ENCODE measurements at regions not wholly inside any gene's neighbourhood (a gene's known extent, or its start where the extent isn't known, plus 50 kb on each side); places are given as distances from the start of the nearest gene placed in this dataset.

GRCh38 chr18:39072970-39073369 is 1507.4 kb upstream of the CELF4 start:
- DNase-seq: no peak

GRCh38 chr18:39062426-39062825 is 1496.8 kb upstream of the CELF4 start:
- DNase-seq: no peak

GRCh38 chr18:39058386-39059000 is 1492.9 kb upstream of the CELF4 start:
- DNase-seq: no peak

- DNase-seq: no peak
These were observed 1491.9 kb upstream of the CELF4 start for GRCh38 chr18:39057423-39058064.

DNA sequence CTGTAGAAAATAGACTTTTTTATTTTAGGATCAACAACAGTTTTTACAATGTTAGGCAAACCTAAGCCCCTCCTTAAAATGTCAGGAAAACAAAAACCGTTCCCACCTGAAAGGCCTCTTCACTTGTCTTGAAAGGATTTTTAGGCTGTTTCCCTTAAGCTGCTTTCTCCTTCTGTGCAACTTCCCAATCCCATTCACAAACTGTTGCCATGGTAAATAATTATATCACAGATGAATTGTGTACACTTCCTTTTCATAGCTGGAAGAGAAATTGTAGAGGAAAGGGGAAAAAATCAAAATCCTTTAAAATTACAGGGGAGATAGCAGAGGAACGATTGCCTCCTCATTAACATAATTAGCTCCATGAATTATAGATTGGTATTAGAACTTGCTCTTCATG is 1488.0 kb upstream of the CELF4 start:
- DNase-seq: no peak

GRCh38 chr18:39051013-39051412 is 1485.4 kb upstream of the CELF4 start:
- no peak for DNase-seq

DNA sequence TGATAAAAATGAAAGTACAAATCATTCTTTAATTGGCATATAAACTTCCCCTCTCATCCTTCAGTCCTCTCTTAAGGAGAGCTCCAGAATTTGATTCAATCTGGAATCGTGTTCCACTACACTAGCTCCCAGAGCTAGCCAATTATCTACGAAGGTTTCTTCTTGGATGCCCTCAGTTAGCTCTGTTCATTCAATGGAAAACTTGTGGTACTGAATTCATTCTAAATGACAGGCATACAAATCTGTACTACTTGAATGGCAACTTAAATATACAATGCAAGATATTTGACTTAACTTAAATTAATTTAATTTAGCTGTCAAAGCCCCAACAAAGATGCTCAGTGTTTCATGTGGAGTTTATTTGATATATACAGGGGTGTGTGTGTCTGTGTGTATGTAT is 1474.2 kb upstream of the CELF4 start:
- no peak for DNase-seq

GRCh38 chr18:39037925-39038324 is 1472.3 kb upstream of the CELF4 start:
- DNase-seq: no peak

GRCh38 chr18:39033312-39033711 is 1467.7 kb upstream of the CELF4 start:
- DNase-seq: no peak

DNA sequence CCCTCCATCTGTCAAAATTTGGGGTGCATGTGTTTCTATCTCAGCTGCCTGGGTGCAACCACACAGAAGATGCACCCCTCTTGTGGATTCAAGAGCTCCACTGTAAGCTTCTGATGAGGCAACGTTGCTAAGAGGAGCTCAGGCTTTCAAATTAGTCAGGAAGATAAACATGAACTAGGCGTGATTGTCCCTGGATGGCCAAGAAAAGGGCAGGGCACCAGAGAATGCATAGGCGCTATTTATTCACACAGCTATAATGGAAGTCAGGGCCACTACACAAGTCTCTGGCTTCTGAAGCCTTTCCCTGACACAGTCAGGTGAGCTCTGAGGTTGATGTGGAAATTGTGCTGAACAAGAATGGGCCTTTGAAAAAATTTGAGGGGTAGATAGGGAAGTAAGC is 1466.0 kb upstream of the CELF4 start:
- no peak for DNase-seq

- no peak for DNase-seq
These were observed 1464.6 kb upstream of the CELF4 start for GRCh38 chr18:39030124-39030655.

- DNase-seq: no peak
These were observed 1459.9 kb upstream of the CELF4 start for GRCh38 chr18:39025531-39025930.

- DNase-seq: no peak
These were observed 1454.4 kb upstream of the CELF4 start for GRCh38 chr18:39019989-39020388.

DNA sequence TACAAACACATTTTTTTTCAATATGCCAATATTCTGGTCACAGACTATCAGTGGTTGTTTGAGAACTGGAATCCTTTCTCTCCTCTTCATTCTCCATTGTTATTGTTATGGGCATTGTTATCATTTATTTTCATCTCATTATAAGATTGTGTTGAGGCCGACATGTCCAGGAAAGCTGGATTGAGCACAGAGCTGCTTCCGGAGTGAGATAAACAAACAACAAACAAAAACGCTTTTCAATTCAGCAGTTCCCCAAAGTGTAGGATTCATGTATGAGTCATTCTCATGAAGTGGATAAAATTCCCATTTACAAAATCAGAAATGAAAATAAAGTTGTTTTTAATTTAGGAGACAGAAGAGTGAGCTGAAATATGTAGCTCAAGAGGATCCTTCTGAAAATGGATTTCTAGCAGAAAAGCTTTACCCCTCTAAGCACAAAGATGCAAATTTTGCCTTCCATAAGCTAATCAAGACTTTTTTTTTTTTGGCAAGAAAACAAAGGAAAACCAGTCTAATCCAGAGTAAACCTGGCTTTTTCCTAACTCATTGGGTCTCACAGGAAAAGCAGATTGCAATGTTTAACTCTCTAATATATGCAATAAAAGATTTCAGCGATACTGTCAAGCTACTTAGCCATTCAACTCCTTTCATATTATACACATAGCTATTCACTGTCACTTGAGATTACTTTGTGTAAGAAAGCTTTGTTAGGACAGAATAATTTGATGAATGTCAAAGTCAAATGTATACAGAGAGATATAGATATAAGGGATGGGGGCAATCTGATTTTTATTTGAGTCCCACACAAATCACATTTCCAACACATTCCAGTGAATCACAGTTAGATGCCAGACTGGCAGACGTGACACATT is 1441.7 kb upstream of the CELF4 start:
- DNase-seq: no peak

DNA sequence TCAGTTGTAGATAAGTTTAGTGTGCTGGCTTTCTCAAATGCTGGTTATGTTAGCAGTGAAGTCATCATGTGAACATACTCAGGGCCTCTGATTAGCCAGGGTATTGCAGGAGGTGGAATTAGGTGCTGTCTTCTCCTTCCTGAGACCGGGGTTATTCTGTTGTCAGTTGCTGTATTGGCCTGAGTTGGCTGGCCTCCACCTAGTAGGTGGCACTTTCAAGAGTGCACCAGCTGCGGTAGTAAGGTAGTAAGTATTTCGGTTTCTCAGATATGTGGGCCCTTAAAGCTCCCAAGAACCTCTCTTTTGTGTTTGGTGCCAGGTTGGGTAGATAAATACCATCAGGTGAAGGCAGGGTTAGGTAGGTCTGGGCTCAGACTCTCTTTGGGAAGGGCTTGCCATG is 1430.5 kb upstream of the CELF4 start:
- no peak for DNase-seq

GRCh38 chr18:38993342-38993741 is 1427.7 kb upstream of the CELF4 start:
- no peak for DNase-seq

- DNase-seq: no peak
These were observed 1419.4 kb upstream of the CELF4 start for GRCh38 chr18:38984968-38985367.

- DNase-seq: no peak
These were observed 1416.5 kb upstream of the CELF4 start for GRCh38 chr18:38982072-38982471.

GRCh38 chr18:38981389-38981788 is 1415.8 kb upstream of the CELF4 start:
- DNase-seq: no peak

GRCh38 chr18:38980420-38980819 is 1414.8 kb upstream of the CELF4 start:
- DNase-seq: no peak

- DNase-seq: no peak
These were observed 1407.0 kb upstream of the CELF4 start for GRCh38 chr18:38972571-38972970.

GRCh38 chr18:38971881-38972280 is 1406.3 kb upstream of the CELF4 start:
- DNase-seq: no peak

GRCh38 chr18:38966841-38967240 is 1401.2 kb upstream of the CELF4 start:
- no peak for DNase-seq

Data from activated CD4-positive, alpha-beta T cell treated with anti-CD3 and anti-CD28 coated beads, Interleukin-2, amount 50 U/mL, for 48 hours (primary cell).